ENCODE measurements at regions not wholly inside any gene's neighbourhood (a gene's known extent, or its start where the extent isn't known, plus 50 kb on each side); places are given as distances from the start of the nearest gene placed in this dataset.

DNA sequence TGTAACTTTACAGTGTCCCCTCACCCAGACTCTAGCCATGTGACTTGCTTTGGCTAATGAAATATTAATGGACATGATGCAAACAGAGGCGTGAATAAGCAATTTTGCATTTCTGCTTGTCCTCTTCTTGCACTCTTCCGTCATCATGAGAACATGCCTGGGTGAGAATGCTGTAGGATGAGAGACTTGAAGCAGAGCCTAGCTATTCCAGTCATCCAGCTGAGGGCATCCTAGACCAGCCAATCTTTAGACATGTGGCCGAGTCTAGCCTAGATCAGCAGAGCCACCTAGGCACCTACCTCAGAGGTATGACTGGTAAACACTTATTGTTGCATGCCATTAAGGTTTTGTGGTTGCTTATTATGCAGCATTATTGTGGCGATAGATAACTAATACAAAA is 450.5 kb upstream of the AZI2 start:
- Histone ChIP-seq H3F3A (ENCODE audit: insufficient read depth) (no peaks in the 10 kb centered on the region), H3K4me3 (ENCODE audit: insufficient read depth, low read length, poor library complexity, severe bottlenecking) (no peak overlapping the region), H3K4me2 (ENCODE audit: low read depth, low read length, poor library complexity, severe bottlenecking) (no peak overlapping the region), H2AFZ (ENCODE audit: low read depth, low read length, severe bottlenecking) (no peak overlapping the region), H3K36me3 (ENCODE audit: low read length) (no peaks in the 10 kb centered on the region), H3K9me3 (ENCODE audit: insufficient read depth, low read length) (no peaks in the 10 kb centered on the region), H3K9ac (ENCODE audit: low read length) (no peak overlapping the region), H3K9me2 (replicated peaks; ENCODE audit: insufficient read depth, low read length) (no peaks in the 10 kb centered on the region), H4K20me1 (ENCODE audit: low read depth, low read length) (no peaks in the 10 kb centered on the region), H3K27ac (ENCODE audit: low read depth, low read length) (no peak overlapping the region), H3K27me3 (ENCODE audit: low read length) (no peaks in the 10 kb centered on the region), H3K79me2 (ENCODE audit: insufficient read depth, low read length) (no peaks in the 10 kb centered on the region)
- TF ChIP-seq, protein P1, sequence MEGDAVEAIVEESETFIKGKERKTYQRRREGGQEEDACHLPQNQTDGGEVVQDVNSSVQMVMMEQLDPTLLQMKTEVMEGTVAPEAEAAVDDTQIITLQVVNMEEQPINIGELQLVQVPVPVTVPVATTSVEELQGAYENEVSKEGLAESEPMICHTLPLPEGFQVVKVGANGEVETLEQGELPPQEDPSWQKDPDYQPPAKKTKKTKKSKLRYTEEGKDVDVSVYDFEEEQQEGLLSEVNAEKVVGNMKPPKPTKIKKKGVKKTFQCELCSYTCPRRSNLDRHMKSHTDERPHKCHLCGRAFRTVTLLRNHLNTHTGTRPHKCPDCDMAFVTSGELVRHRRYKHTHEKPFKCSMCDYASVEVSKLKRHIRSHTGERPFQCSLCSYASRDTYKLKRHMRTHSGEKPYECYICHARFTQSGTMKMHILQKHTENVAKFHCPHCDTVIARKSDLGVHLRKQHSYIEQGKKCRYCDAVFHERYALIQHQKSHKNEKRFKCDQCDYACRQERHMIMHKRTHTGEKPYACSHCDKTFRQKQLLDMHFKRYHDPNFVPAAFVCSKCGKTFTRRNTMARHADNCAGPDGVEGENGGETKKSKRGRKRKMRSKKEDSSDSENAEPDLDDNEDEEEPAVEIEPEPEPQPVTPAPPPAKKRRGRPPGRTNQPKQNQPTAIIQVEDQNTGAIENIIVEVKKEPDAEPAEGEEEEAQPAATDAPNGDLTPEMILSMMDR (IDR thresholded peaks at IDR 0.05; ENCODE audit: insufficient read depth, low read length, poor library complexity, severe bottlenecking), result no peak
- TF ChIP-seq EZH2phosphoT487 (conservative IDR thresholded peaks at IDR 0.05; ENCODE audit: low read length), result no peak

DNA sequence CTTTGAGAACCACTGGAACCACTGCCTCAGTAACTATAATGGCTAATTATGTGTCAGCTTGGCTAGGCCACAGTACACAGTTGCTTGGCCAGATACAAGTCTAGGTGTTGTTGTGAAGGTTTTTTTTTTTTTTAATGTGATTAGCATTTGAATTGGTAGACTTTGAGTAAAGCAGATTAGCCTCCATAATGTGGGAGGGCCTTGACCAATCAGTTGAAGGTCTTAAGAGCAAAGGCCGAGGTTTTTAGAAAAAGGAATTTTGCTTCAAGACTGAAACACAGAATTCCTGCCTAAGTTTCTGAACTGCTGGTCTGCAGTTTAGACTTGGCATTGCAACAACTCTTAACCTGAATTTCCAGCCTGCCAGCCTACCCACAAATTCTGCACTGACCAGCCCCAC is 451.6 kb upstream of the AZI2 start:
- no peaks in the 10 kb centered on the region for H3F3A ChIP-seq (ENCODE audit: insufficient read depth)
- H3K9me3 ChIP-seq (ENCODE audit: insufficient read depth, low read length), result no peaks in the 10 kb centered on the region
- no peak overlapping the region for H2AFZ ChIP-seq (ENCODE audit: low read depth, low read length, severe bottlenecking)
- no peaks in the 10 kb centered on the region for H3K27me3 ChIP-seq (ENCODE audit: low read length)
- H3K4me2 ChIP-seq (ENCODE audit: low read depth, low read length, poor library complexity, severe bottlenecking), result no peak overlapping the region
- H3K9me2 ChIP-seq (replicated peaks; ENCODE audit: insufficient read depth, low read length), result no peaks in the 10 kb centered on the region
- no peak overlapping the region for H3K9ac ChIP-seq (ENCODE audit: low read length)
- H3K4me3 ChIP-seq (ENCODE audit: insufficient read depth, low read length, poor library complexity, severe bottlenecking), result no peak overlapping the region
- TF ChIP-seq, protein P1 (IDR thresholded peaks at IDR 0.05; ENCODE audit: insufficient read depth, low read length, poor library complexity, severe bottlenecking), result no peak
- TF ChIP-seq EZH2phosphoT487 (conservative IDR thresholded peaks at IDR 0.05; ENCODE audit: low read length), result no peak
- H4K20me1 ChIP-seq (ENCODE audit: low read depth, low read length), result no peaks in the 10 kb centered on the region
- H3K36me3 ChIP-seq (ENCODE audit: low read length), result no peaks in the 10 kb centered on the region
- no peak overlapping the region for H3K27ac ChIP-seq (ENCODE audit: low read depth, low read length)
- no peaks in the 10 kb centered on the region for H3K79me2 ChIP-seq (ENCODE audit: insufficient read depth, low read length)

DNA sequence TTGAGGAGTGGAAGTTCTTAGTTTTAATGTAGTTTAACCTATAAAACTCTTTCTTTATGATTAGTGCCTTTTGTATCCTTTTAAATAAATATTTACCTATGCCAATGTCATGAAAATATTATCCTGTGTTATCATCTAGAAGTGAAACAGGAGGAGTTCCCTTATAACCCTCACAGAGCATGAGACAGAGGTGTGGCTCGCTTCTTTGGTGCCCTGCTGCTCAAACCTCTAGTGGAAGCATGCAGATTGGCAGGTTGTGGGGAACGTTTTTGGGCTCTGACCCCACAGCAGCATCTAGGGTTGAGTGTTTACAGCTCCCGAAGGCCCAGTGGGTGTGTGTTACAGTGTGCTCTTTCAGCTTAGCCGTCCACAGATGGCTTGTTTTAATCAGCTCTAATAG is 459.4 kb upstream of the AZI2 start:
- H3K79me2 ChIP-seq (ENCODE audit: insufficient read depth, low read length), result no peaks in the 10 kb centered on the region
- no peaks in the 10 kb centered on the region for H3K27me3 ChIP-seq (ENCODE audit: low read length)
- no peaks in the 10 kb centered on the region for H3K9me2 ChIP-seq (replicated peaks; ENCODE audit: insufficient read depth, low read length)
- no peak for TF ChIP-seq EZH2phosphoT487 (conservative IDR thresholded peaks at IDR 0.05; ENCODE audit: low read length)
- TF ChIP-seq, protein P1 (IDR thresholded peaks at IDR 0.05; ENCODE audit: insufficient read depth, low read length, poor library complexity, severe bottlenecking), result no peak
- no peak overlapping the region for H3K27ac ChIP-seq (ENCODE audit: low read depth, low read length)
- H2AFZ ChIP-seq (ENCODE audit: low read depth, low read length, severe bottlenecking), result no peak overlapping the region
- no peaks in the 10 kb centered on the region for H3K9me3 ChIP-seq (ENCODE audit: insufficient read depth, low read length)
- no peaks in the 10 kb centered on the region for H4K20me1 ChIP-seq (ENCODE audit: low read depth, low read length)
- no peak overlapping the region for H3K4me3 ChIP-seq (ENCODE audit: insufficient read depth, low read length, poor library complexity, severe bottlenecking)
- H3K9ac ChIP-seq (ENCODE audit: low read length), result no peak overlapping the region
- H3K36me3 ChIP-seq (ENCODE audit: low read length), result no peaks in the 10 kb centered on the region
- no peak overlapping the region for H3K4me2 ChIP-seq (ENCODE audit: low read depth, low read length, poor library complexity, severe bottlenecking)
- H3F3A ChIP-seq (ENCODE audit: insufficient read depth), result no peaks in the 10 kb centered on the region

DNA sequence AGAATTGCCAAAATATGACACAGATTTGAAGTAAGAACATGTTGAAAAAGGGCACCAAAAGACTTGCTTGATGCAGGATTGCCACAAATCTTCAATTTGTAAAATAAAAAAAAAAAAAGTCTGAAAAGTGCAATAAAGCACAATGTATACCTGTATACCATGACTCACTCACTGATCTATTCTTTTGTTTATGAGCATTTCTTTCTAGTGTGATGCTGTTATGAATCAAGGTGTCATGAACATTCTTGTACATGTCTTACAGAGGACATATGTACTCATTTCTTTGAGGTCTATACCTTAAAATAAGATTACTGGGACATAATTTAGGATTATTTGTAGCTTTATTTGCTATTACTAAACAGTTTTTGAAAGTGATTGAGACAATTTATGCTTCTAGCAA is 464.9 kb upstream of the RBMS3 start:
- no peak for TF ChIP-seq EZH2phosphoT487 (conservative IDR thresholded peaks at IDR 0.05; ENCODE audit: low read length)
- TF ChIP-seq, protein P1 (IDR thresholded peaks at IDR 0.05; ENCODE audit: insufficient read depth, low read length, poor library complexity, severe bottlenecking), result no peak
- Histone ChIP-seq H3K9me2 (replicated peaks; ENCODE audit: insufficient read depth, low read length) (no peaks in the 10 kb centered on the region), H3K4me2 (ENCODE audit: low read depth, low read length, poor library complexity, severe bottlenecking) (no peak overlapping the region), H3K4me3 (ENCODE audit: insufficient read depth, low read length, poor library complexity, severe bottlenecking) (no peak overlapping the region), H3K9ac (ENCODE audit: low read length) (no peak overlapping the region), H4K20me1 (ENCODE audit: low read depth, low read length) (no peaks in the 10 kb centered on the region), H3K36me3 (ENCODE audit: low read length) (no peaks in the 10 kb centered on the region), H3K79me2 (ENCODE audit: insufficient read depth, low read length) (no peaks in the 10 kb centered on the region), H3K27me3 (ENCODE audit: low read length) (no peaks in the 10 kb centered on the region), H3F3A (ENCODE audit: insufficient read depth) (no peaks in the 10 kb centered on the region), H3K27ac (ENCODE audit: low read depth, low read length) (no peak overlapping the region), H2AFZ (ENCODE audit: low read depth, low read length, severe bottlenecking) (no peak overlapping the region), H3K9me3 (ENCODE audit: insufficient read depth, low read length) (no peaks in the 10 kb centered on the region)
